Smooth muscle cell of the brain vasculature (primary cell): ENCODE measurements at regions not wholly inside any gene's neighbourhood (a gene's known extent, or its start where the extent isn't known, plus 50 kb on each side); places are given as distances from the start of the nearest gene placed in this dataset.
A peak's percentile ranks its signal among the peaks of the same experiment; 100 is the strongest.

Source experiments
- DNase-seq: peaks from one replicate; pipeline ENCODE4 v3.0.0-alpha.2; 2012; ENCODE audit warnings: low read depth, low spot score

DNA sequence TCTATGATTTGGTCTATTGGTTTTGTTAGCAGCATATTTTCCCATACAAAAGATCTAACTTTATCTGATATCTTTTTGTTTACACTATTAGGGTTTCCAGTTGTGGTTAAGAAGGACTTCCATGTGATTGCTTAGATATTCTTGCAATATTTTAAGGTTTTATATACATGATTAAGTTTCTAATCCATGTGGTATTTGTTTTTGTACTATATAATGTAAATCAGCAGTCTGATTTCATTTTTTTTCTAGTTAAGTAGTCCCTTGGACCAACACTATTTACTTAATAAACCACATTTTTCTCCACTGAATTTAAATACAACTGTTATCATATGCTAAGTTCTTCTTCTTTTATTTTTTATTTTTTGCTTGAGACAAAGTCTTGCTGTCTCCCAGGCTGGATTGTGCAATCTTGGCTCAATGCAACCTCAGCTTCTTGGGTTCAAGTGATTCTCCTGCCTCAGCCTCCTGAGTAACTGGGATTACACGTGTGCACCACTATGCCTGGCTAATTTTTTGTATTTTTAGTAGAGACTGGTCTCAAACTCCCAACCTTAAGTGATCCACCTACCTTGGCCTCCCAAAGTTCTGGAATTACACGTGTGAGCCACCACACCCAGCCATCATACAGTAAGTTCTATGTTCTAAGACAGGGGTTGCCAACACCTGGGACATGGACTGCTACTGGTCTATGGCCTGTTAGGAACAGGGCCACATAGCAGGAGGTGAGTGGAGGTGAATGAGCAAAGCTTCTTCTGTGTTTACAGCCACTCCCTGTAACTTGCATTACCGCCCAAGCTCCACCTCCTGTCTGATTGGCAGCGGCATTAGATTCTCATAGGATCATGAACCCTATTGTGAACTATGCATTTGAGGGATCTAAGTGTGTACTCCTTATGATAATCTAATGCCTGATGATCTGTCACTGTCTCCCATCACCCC, 58.5 kb upstream of the RAB27B start:
- DNase-seq, result no peak

DNA sequence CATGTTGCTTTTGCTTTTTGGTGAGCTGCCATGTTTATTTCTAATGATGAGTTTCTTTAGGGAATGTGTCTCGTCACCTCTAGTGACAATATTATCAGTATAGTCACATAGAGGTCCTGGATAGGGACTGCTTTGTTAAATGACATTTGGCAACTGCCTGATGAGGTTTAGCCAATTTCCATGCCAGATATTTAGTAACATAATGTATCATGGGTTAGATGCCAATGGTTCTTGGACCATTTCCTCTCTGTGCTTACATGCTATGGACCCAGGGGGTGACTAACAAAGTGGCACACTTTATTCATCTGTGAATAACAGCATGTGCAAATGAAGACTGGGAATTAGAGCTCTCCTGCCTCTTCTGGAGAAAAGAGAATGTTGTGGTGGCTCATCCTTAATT, 56.2 kb upstream of the RAB27B start:
- DNase-seq, result no peak

- DNase-seq, result no peak
Measured at GRCh38 chr18:54774423-54774822, 53.9 kb upstream of the RAB27B start.

DNA sequence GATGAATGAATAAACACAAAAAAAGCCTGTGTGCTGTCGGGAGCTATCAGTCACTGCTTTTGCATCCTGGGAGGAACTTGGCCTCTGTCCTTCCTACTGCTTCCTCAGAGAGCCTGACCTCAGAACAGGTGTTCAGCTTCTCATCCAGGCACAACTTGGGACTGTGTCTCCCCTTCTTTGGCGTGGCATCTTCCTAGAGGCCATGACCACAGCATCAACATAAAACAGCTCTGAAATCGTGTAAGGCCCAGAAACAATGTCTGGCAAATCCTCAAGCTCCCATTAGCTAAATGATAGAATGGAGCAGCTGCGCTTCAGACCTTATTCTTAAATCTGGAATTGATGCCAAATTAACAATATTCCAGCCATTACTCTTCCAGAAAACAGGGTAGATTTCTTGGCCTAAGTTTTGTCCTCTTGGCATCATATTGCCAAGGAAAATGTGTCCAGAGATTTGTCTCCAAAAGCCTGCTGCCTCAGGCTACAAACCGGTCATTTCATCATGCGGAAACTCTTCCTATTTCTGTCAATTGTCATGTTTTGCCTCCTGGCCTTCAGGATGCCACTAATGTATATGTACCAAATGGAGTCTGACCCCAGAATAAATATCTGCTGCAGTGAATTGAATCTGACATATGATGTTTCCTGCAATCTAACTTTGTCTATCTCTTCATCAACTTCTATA, 53.2 kb upstream of the RAB27B start:
- DNase-seq, result no peak

GRCh38 chr18:54775686-54776085, 52.6 kb upstream of the RAB27B start:
- DNase-seq, result no peak

DNA sequence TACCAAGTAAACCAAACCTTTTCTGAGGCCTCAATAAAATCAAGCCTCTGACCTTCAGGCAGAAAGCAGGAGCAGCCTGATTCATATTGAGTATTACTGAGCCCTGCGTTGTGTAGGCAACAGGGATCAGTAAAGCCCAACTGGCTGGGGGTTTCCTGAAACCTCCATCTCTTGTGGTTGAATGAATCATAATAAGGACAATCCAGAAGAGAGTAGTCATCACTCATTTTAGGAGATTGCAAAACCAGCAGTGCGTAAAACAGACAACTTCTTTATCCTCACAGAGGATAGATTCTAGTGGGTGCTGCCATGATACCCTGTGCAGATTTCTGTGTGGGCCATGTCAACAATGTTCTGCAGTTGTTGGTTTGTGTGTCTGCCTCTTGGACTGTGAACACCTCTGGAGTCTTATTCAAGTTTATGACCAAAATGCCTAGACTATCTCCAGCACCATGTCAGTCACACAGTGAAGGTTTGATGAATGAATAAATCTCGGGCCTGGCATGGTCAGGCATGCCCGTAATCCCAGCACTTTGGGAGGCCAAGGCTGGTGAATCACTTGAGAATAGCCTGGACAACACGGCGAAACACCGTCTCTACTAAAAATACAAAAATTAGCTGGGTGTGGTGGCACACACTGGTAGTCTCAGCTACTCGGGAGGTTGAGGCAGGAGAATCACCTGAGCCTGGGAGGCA, 51.8 kb upstream of the RAB27B start:
- peak; percentile 88 for DNase-seq

DNA sequence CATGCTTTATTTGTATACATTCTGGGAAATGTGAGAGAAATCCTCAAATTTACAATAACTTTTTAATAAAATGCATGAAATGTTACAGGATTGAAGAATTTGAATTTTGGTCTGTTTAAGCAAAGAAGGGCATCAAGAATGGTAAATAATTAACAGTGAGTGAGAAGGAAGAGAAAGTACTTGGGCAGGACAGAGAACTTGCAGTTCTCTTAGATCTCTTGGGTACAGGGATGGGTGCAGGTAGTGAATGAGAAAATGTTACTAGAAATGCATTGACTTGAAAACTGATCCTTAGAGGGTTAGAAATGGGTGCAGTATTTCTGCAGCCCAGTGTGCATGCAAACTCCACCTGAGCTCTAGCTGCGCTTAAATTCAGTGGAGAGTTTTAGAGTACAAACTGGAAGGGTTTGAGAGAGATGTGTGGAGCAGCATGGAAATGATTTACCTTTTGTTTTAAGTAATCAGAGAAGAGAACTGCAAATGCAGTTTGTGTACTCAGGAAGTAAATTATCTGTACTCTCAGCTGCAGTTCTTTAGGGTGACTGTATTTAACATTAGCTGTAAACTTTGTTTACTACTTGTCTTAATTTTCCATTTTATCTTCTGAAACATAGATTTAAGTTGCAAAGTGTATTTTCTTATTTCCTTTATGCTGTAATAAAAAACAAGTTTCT, 51.0 kb upstream of the RAB27B start:
- DNase-seq, result no peak

GRCh38 chr18:54777989-54778388, 50.3 kb upstream of the RAB27B start:
- no peak for DNase-seq
